ENCODE measurements at regions not wholly inside any gene's neighbourhood (a gene's known extent, or its start where the extent isn't known, plus 50 kb on each side); places are given as distances from the start of the nearest gene placed in this dataset.

GRCh38 chr6:17035257-17036064, 66.4 kb upstream of the STMND1 start:
- TF ChIP-seq, protein P1, sequence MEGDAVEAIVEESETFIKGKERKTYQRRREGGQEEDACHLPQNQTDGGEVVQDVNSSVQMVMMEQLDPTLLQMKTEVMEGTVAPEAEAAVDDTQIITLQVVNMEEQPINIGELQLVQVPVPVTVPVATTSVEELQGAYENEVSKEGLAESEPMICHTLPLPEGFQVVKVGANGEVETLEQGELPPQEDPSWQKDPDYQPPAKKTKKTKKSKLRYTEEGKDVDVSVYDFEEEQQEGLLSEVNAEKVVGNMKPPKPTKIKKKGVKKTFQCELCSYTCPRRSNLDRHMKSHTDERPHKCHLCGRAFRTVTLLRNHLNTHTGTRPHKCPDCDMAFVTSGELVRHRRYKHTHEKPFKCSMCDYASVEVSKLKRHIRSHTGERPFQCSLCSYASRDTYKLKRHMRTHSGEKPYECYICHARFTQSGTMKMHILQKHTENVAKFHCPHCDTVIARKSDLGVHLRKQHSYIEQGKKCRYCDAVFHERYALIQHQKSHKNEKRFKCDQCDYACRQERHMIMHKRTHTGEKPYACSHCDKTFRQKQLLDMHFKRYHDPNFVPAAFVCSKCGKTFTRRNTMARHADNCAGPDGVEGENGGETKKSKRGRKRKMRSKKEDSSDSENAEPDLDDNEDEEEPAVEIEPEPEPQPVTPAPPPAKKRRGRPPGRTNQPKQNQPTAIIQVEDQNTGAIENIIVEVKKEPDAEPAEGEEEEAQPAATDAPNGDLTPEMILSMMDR (IDR thresholded peaks at IDR 0.05; ENCODE audit: low read depth, low read length) = no peak
- DNase-seq (ENCODE audit: extremely low read depth, low read depth) = no peak

GRCh38 chr6:17033746-17034145, 68.1 kb upstream of the STMND1 start:
- TF ChIP-seq, protein P1 (IDR thresholded peaks at IDR 0.05; ENCODE audit: low read depth, low read length) = no peak
- DNase-seq (ENCODE audit: extremely low read depth, low read depth) = no peak

GRCh38 chr6:17032988-17033634, 68.7 kb upstream of the STMND1 start:
- TF ChIP-seq, protein P1 (IDR thresholded peaks at IDR 0.05; ENCODE audit: low read depth, low read length) = no peak
- DNase-seq (ENCODE audit: extremely low read depth, low read depth) = peak; percentile 78

DNA sequence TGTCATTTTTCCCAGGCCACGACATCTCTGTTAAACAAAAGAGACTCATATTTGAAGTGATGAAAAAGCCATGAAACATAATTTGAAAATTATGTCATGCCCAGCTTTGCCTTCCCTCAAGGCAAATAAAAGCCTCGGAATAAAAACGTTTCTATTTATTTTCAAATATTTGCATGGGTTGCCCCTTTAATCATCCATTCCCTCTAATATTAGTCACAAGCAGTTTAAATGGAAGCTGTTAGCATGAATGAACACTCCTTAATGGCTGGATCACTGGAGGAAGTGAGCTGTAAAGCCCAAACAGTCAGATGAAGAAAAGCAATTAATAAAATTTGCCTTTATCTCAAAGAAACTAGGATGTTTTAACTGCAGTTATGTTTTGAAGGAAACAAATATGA, 69.3 kb upstream of the STMND1 start:
- TF ChIP-seq, protein P1 (IDR thresholded peaks at IDR 0.05; ENCODE audit: low read depth, low read length) = no peak
- DNase-seq (ENCODE audit: extremely low read depth, low read depth) = no peak

- no peak for DNase-seq (ENCODE audit: extremely low read depth, low read depth)
- TF ChIP-seq, protein P1 (IDR thresholded peaks at IDR 0.05; ENCODE audit: low read depth, low read length) = no peak
Observed at GRCh38 chr6:17031961-17032360, 69.9 kb upstream of the STMND1 start.

DNA sequence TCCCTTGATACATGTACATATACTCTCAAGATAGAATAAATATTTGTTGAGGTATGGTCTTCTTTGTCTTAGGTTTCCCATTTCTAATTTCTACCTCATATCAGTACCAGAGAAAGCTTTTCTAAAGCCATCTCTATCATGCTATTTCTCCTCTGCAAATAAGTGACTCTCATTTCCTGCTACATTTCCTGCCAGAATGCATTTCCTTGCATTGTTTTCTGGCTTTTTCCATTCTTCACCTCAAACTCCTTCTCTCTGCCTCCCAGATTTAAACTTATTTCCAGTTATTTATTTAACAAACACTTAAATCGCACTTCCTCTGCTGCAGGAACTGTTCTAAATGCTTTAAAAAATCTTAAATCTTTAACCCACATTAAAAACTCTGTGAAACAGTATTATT, 74.4 kb upstream of the STMND1 start:
- TF ChIP-seq, protein P1 (IDR thresholded peaks at IDR 0.05; ENCODE audit: low read depth, low read length) = no peak

DNA sequence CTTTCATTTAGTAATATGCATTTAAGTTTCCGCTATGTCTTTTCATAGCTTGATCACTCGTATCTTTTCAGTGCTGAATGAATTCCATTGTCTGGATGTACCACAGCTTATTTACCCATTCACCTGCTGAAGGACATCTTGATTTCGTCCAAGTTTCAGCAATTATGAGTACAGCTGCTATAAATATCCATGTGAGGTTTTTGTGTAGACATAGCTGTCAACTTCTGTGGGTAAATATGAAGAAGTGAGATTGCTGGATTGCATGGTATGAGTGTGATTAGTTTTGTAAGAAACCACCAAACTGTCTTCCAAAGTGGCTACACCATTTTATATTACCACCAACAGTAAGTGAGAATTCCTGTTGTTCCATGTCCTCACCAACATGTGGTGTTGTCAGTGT, 79.2 kb upstream of the STMND1 start:
- TF ChIP-seq, protein P1 (IDR thresholded peaks at IDR 0.05; ENCODE audit: low read depth, low read length) = no peak
- DNase-seq (ENCODE audit: extremely low read depth, low read depth) = no peak

More for the DNA sequence above, 74.4 kb upstream of the STMND1 start:
- no peak for DNase-seq (ENCODE audit: extremely low read depth, low read depth)
